ENCODE measurements at regions not wholly inside any gene's neighbourhood (a gene's known extent, or its start where the extent isn't known, plus 50 kb on each side); places are given as distances from the start of the nearest gene placed in this dataset.

- no peak for DNase-seq (ENCODE audit: low spot score)
Observed at GRCh38 chr7:19448091-19448490, 260.7 kb downstream of the POLR1F start.

GRCh38 chr7:19442016-19442785 is 266.6 kb downstream of the POLR1F start:
- peak; percentile 17 for DNase-seq (ENCODE audit: low spot score)

- DNase-seq (ENCODE audit: low spot score) = no peak
Observed at GRCh38 chr7:19439517-19439916, 269.3 kb downstream of the POLR1F start.

GRCh38 chr7:19437446-19437845 is 271.4 kb downstream of the POLR1F start:
- no peak for DNase-seq (ENCODE audit: low spot score)

- DNase-seq (ENCODE audit: low spot score) = no peak
Observed at GRCh38 chr7:19427944-19428343, 280.9 kb downstream of the POLR1F start.

- no peak for DNase-seq (ENCODE audit: low spot score)
Observed at GRCh38 chr7:19421861-19422260, 276.6 kb upstream of the FERD3L start.

- no peak for DNase-seq (ENCODE audit: low spot score)
Observed at GRCh38 chr7:19417231-19417630, 272.0 kb upstream of the FERD3L start.

- no peak for DNase-seq (ENCODE audit: low spot score)
Observed at GRCh38 chr7:19415123-19415522, 269.9 kb upstream of the FERD3L start.

GRCh38 chr7:19413443-19413965 is 268.3 kb upstream of the FERD3L start:
- no peak for DNase-seq (ENCODE audit: low spot score)

- DNase-seq (ENCODE audit: low spot score) = peak; percentile 54
Observed at GRCh38 chr7:19410691-19411090, 265.5 kb upstream of the FERD3L start.

- DNase-seq (ENCODE audit: low spot score) = peak; percentile 79
Observed at GRCh38 chr7:19410106-19410505, 264.9 kb upstream of the FERD3L start.

- DNase-seq (ENCODE audit: low spot score) = peak; percentile 78
Observed at GRCh38 chr7:19408706-19409220, 263.5 kb upstream of the FERD3L start.

- DNase-seq (ENCODE audit: low spot score) = no peak
Observed at GRCh38 chr7:19407270-19407669, 262.0 kb upstream of the FERD3L start.

GRCh38 chr7:19405541-19405940 is 260.3 kb upstream of the FERD3L start:
- DNase-seq (ENCODE audit: low spot score) = peak; percentile 14

- peak; percentile 90 for DNase-seq (ENCODE audit: low spot score)
Observed at GRCh38 chr7:19404912-19405329, 259.7 kb upstream of the FERD3L start.

GRCh38 chr7:19403691-19404090 is 258.5 kb upstream of the FERD3L start:
- DNase-seq (ENCODE audit: low spot score) = no peak

- no peak for DNase-seq (ENCODE audit: low spot score)
Observed at GRCh38 chr7:19401461-19401860, 256.2 kb upstream of the FERD3L start.

GRCh38 chr7:19400758-19401254 is 255.6 kb upstream of the FERD3L start:
- no peak for DNase-seq (ENCODE audit: low spot score)

GRCh38 chr7:19397911-19398310 is 252.7 kb upstream of the FERD3L start:
- no peak for DNase-seq (ENCODE audit: low spot score)

- no peak for DNase-seq (ENCODE audit: low spot score)
Observed at GRCh38 chr7:19392246-19392645, 247.0 kb upstream of the FERD3L start.

- DNase-seq (ENCODE audit: low spot score) = no peak
Observed at GRCh38 chr7:19390795-19391194, 245.6 kb upstream of the FERD3L start.

GRCh38 chr7:19381321-19381720 is 236.1 kb upstream of the FERD3L start:
- DNase-seq (ENCODE audit: low spot score) = peak; percentile 52

GRCh38 chr7:19378345-19378714 is 233.1 kb upstream of the FERD3L start:
- DNase-seq (ENCODE audit: low spot score) = peak; percentile 29
